ENCODE measurements at regions not wholly inside any gene's neighbourhood (a gene's known extent, or its start where the extent isn't known, plus 50 kb on each side); places are given as distances from the start of the nearest gene placed in this dataset.

DNA sequence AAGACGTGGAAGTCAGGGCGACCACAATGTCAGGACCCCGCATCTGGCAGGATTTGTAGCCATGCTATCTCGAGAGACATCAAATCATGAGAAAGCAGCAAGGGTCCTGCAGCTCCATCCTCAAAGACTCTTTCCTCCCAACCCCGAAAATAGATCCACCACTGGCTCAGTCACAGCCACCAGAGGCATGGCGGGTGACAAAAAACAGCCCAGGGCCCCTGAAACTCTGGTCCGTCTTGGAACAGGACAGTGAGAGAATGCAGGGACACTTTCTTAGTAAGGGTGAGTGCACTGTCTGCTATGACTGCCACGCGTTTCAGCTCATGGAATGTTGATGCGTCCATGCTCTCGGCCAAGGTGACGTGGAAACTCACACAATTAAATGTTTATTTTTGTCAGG, 220.9 kb downstream of the IRX2 start:
- DNase-seq, result no peak

GRCh38 chr5:2529371-2530092, 221.9 kb downstream of the IRX2 start:
- no peak for DNase-seq

- DNase-seq, result no peak
These were observed 226.1 kb downstream of the IRX2 start for GRCh38 chr5:2525351-2525750.

DNA sequence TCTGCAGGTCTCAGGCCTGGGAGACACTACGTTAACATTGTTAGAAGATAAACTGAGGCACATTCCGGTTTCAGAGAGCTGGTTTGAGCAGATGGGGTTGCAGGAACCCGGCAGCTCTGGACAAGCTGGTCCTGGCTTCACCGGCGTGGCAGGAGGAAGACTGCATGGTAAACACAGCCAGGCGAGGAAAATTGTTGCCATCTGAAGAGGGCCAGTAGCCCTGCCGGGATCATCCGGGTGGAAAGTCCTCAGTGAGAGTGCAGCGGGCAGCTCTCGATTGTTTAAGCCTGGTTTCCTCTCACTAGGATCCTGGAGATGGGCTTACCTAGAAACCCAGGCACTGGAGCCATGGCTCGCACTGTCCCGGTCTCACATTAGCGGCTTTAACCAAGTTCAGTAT, 226.9 kb downstream of the IRX2 start:
- no peak for DNase-seq

DNA sequence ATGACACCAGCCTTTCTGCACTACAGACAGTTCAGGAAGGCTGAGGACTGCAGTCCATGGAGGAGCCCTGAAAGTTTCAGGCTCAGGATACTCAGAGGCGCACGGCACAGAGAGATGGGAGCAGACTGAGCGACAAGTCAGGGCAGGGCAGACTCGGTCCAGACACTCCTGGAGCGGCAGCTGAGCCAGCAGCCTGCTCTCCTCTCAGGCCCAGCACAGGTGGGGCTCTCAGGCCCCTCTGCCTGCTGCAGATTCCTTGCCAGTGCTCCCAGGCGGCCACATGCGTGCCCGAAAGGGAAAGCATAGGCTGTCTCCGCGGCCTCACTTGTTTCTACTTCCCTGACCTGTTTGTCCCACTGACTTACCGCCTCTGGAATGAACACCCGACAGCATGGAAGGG, 228.3 kb downstream of the IRX2 start:
- no peak for DNase-seq

GRCh38 chr5:2522372-2522771, 229.1 kb downstream of the IRX2 start:
- DNase-seq, result no peak

DNA sequence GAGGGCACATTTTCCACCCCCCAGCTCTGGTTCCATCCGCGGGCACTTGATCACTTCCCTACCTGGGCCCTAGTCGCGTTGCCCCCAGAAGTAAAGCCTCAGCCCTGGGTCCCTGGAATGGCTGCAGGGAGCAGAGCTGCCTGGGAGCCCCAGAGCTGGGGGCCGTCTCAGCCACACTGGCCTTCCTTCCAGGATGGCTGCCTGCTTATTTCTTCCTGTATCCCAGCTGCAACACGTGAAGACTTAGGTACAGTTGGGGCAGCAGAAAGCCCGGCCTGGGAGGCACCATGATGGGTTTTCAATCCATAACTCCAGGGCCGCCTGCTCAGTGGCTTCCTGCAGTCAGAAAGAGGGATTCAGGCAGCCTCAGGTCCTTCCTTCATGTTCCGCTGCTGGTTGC, 232.3 kb downstream of the IRX2 start:
- DNase-seq, result no peak

DNA sequence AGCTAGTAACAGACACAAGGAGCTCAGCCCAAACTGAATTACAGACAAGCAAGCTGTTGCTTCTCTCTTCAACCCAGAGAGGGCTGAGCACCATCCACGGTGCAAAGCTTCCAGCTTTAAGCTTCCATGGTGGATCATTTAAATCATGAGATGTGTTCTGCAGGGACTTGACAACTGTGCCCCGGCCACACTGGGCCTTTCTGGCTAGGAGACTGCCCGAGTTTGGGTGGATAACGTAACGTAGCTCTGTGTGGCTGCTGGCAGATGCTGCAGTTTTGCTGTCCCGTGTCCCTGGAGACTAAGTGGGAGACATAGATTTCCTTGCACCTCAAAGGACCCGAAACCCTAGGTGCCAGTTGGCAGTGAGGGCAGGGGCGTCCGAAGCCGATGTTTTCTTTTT, 234.0 kb downstream of the IRX2 start:
- DNase-seq, result no peak

GRCh38 chr5:2515180-2515764, 236.2 kb downstream of the IRX2 start:
- no peak for DNase-seq

DNA sequence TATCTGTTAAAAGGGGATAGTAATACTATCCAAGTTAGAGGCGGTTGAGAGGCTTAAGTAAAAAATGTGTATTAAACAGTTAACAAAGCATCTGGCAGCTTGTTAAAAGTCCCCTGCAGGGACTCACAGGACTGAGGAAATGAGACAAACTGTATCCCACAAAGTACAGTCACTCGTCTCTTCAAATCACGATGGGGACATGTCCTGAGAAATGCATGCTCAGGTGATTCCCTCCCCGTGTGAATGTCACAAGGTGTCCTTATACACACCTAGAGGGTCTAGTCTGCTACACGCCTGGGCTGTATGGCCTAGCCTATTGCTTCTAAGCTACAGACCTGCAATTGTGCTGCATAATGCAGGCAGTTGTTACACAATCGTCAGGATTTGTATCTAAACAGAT, 237.0 kb downstream of the IRX2 start:
- no peak for DNase-seq

DNA sequence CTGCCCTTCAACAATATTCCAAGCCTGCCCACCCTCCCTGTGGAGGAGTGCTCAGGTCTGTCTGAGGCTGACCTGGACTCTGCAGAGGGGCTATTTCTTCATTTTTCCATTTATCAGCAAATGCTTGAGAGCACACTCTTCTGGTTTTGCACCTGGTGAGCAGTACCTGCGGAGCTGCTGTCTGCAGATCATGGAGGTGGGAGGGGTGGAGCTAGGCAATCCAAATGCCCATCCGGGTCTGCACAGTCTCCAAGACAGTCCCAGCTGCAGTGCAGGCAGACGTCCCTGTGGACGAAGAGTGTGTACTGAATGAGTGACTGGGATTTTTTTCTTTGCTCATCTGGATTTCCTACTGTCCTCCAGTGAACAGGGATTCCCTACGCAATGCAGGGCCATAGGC, 239.8 kb downstream of the IRX2 start:
- DNase-seq, result no peak

- no peak for DNase-seq
These were observed 240.4 kb downstream of the IRX2 start for GRCh38 chr5:2511126-2511525.

DNA sequence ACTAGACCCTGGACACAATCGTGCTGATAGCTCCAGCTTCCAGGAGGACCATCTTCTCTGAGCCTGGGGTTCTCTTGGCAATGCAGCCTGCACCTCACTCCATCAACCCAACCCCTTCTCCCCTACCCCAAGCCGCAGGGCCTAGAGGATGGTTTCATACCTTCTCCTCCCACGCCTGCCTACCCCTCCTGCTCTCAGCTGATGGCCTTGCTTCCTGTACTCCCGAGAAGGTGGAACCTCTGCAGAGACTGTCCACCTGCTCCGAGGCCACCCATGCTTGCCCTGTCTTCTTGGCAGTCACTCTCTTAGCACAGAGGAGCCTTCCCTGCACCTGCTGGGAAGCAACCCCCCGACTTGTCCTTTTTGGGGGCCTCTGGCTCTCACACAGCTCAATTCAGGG, 241.9 kb downstream of the IRX2 start:
- no peak for DNase-seq

DNA sequence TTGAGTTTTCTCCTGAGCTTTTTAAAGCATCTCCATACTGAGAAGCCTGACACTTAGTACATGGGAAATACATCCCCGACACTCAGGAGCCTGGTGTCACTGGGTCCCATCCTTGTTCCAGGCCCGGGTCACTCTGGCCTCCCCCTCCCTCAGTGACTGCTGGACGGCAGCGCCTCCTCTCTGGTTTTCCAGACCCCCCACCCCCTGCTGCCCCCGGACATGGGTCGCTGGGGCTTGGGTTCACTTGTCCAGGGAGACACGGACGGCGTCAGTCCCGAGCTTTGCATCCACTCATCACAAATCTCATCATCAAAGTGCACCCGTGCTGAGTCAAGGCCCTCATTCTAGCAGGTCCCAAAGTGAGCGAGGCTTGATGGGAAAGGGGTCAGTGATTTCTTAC, 243.0 kb downstream of the IRX2 start:
- no peak for DNase-seq

DNA sequence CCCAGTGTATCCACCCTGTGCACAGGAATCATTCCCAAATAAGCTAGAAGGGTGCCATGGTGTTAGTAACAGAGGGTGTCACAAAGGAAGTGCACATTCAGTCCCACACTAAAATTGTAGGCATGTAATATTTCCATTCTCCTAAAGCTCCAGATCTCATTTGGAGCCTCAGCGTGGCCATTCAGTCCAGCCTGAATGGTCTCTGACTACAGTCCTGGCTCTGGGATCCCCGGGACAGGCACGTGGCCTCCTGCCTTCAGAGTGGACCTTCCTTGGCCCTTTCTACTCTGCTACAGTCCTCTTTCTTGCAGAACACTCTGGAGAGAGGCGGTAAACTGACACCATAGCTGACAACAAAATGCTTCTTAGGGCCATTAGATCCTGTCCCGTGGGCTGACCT, 243.9 kb downstream of the IRX2 start:
- DNase-seq, result no peak

- DNase-seq, result no peak
These were observed 244.9 kb downstream of the IRX2 start for GRCh38 chr5:2506603-2507002.

DNA sequence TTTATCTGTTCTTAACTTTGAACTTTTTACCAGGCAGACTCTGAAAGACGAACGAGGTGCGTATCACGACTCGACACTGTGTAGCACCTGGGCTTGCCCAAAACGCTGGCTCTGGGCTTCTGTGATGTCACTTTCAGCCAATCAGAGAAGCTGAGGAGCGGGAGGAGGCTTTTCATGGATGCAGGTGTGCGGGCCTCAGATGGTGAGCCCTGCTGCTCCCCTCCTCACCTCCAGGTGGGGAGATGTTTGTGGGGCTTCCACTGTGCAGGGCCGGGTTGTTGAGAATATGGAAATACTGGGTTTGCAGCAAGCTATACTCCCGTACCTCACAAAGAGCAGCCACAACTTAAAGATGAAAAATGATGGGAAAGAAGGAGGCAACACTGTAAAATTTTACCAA, 246.3 kb downstream of the IRX2 start:
- DNase-seq, result no peak

GRCh38 chr5:2502970-2503594, 248.4 kb downstream of the IRX2 start:
- DNase-seq, result no peak

DNA sequence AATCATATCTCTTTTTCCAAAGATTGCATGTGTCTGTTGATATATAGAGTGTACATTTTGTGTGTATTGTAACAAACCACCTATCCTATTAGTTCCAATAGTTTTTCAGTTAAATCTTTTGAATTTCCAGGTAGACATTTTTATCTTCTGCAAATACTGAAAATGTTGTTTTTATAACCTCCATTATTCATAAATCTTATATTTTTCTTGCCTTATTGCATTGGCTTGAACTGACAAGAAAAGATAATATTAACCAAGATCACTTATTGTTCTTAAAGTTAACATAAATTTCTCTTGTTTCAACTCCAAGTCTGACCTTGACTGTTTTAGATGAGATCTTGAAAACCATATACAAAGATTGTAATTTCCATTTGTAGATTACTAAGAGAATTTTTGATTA, 251.6 kb downstream of the IRX2 start:
- DNase-seq, result no peak

DNA sequence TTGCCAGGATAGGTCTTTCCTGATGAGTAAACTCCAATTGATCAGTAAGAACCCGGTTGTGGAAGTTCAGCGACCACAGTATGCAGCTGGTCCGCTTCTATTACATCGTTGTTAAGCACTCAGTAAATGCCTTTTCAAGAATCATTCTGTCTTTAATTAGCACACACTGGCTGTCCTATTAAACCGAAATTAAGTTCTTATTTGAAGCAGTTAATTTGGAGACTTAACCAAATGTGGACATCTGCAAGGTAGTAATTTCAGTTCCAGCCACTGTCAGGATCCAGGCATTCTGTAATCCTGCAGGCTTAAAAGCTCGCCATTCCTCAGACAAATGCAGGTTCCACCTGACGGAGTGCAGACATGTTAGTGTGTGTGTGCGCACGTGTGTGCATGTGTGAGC, 254.6 kb downstream of the IRX2 start:
- DNase-seq, result no peak

GRCh38 chr5:2496126-2496525, 255.4 kb downstream of the IRX2 start:
- DNase-seq, result no peak

DNA sequence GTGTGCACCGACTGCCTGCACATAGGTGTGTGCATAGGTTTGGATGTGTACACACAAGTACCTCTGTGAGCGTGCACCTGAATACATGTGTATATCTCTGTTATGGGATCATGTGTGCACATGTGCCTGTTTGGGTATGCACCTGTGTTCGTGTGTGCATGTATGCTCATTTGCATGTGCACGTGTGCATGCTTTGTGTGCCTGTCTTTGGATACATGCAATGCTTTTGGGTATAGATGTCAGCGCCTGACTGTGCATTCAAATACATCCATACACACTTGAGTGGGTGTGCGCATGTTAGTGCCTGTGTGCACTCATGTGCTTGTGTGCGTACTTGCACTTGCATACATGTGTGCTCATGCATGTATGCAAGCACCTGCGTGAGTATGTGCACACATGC, 258.1 kb downstream of the IRX2 start:
- no peak for DNase-seq

DNA sequence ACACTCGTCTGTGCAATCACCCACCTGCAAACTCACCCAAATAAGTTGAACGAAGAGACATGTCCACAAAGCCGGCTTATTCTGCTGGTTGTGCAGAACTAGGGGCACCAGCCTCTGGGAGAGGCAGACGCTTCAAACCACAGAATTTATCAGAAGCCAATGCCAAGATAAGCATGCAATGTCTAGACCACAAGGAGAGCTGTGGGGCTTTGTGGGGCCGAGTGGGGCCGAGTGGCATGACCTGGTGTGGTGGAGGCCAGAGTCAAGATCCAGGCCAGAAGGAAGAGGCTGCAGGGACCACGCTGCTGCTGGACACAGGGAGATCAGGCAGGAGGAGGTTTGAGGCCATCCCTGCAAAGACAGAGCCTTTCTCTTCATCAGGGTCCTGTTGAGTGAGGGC, 259.0 kb downstream of the IRX2 start:
- no peak for DNase-seq

GRCh38 chr5:2491846-2492245, 259.6 kb downstream of the IRX2 start:
- no peak for DNase-seq

DNA sequence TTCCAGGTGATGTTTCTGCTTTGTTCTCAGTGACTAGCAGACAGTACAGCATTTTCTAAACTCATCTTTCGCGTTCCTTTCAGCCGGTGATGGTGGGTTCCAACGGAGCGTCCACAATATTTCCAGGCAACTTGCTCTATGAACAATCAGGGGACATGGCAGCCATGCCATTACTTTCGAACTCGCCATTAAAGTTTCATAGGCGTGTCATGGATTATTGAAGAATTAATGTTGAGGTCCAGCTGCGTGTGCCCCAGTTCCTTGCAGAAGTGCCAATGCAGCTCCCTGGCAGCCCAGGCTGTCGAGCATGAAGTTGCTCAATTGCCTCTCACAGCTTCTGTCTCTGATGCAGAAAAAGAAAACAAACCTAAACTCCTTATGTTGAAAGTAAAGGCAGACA, 262.2 kb downstream of the IRX2 start:
- no peak for DNase-seq

All from T-helper 2 cell (primary cell).